ENCODE measurements at regions not wholly inside any gene's neighbourhood (a gene's known extent, or its start where the extent isn't known, plus 50 kb on each side); places are given as distances from the start of the nearest gene placed in this dataset.

GRCh38 chr17:36881323-36881722 lies 56.0 kb upstream of the LHX1 start:
- intact Hi-C loops (cut with DNase I), result no loop called here
- Histone ChIP-seq H3K4me3 (no peak overlapping the region), H3K9me3 (replicated peaks in 1 of 3) (no peaks in the 10 kb centered on the region), H3K27ac (no peak overlapping the region), H3K4me1 (replicated peaks in 1 of 2) (no peaks in the 10 kb centered on the region), H3K27me3 (peaks cover 21% of the 10 kb centered on the region), H3K36me3 (replicated peaks in 1 of 2) (no peaks in the 10 kb centered on the region)
- TF ChIP-seq CTCF (IDR thresholded peaks at IDR 0.05), result no peak
- TF ChIP-seq POLR2A (IDR thresholded peaks at IDR 0.05), result no peak
- no peak for DNase-seq

GRCh38 chr17:36884495-36885152 lies 52.7 kb upstream of the LHX1 start:
- WGBS, 4 donors, result 19 to 39% (median 33%) methylated on average over 16 to 27 of the region's 27 CpGs
- peaks cover 18% of the 10 kb centered on the region for H3K27me3 ChIP-seq

GRCh38 chr17:36885153-36885735 lies 52.0 kb upstream of the LHX1 start:
- H3K27ac ChIP-seq, result no peak overlapping the region
- H3K27me3 ChIP-seq, result peaks cover 18% of the 10 kb centered on the region
- H3K36me3 ChIP-seq (replicated peaks in 1 of 2), result no peaks in the 10 kb centered on the region
- DNase-seq, result no peak
- no peak overlapping the region for H3K4me3 ChIP-seq
- no peak for TF ChIP-seq POLR2A (IDR thresholded peaks at IDR 0.05)
- no peak for TF ChIP-seq CTCF (IDR thresholded peaks at IDR 0.05)
- WGBS, 4 donors, result 66 to 74% (median 69%) methylated on average over 17 to 19 of the region's 19 CpGs
- no peaks in the 10 kb centered on the region for H3K4me1 ChIP-seq (replicated peaks in 1 of 2)
- no peaks in the 10 kb centered on the region for H3K9me3 ChIP-seq (replicated peaks in 1 of 3)
- intact Hi-C loops (cut with DNase I), result no loop called here

More at GRCh38 chr17:36884495-36885152, 52.7 kb upstream of the LHX1 start:
- intact Hi-C loops (cut with DNase I), result no loop called here
- no peak for DNase-seq
- no peaks in the 10 kb centered on the region for H3K4me1 ChIP-seq (replicated peaks in 1 of 2)
- H3K4me3 ChIP-seq, result no peak overlapping the region
- H3K9me3 ChIP-seq (replicated peaks in 1 of 3), result no peaks in the 10 kb centered on the region
- TF ChIP-seq CTCF (IDR thresholded peaks at IDR 0.05) (no peak), POLR2A (IDR thresholded peaks at IDR 0.05) (no peak)
- no peak overlapping the region for H3K27ac ChIP-seq
- no peaks in the 10 kb centered on the region for H3K36me3 ChIP-seq (replicated peaks in 1 of 2)

GRCh38 chr17:36885771-36886377 lies 51.4 kb upstream of the LHX1 start:
- DNase-seq, result no peak
- intact Hi-C loops (cut with DNase I), result no loop called here
- TF ChIP-seq CTCF (IDR thresholded peaks at IDR 0.05) (no peak), POLR2A (IDR thresholded peaks at IDR 0.05) (no peak)
- H3K4me3 ChIP-seq, result no peak overlapping the region
- H3K36me3 ChIP-seq (replicated peaks in 1 of 2), result no peaks in the 10 kb centered on the region
- H3K27me3 ChIP-seq, result peaks cover 18% of the 10 kb centered on the region
- no peaks in the 10 kb centered on the region for H3K9me3 ChIP-seq (replicated peaks in 1 of 3)
- 82 to 95% (median 86%) methylated on average over 16 to 21 of the region's 21 CpGs for WGBS, 4 donors
- no peaks in the 10 kb centered on the region for H3K4me1 ChIP-seq (replicated peaks in 1 of 2)
- H3K27ac ChIP-seq, result no peak overlapping the region

Measured in adrenal gland (tissue), 9 donors.